Tibial nerve (tissue), 4 donors: ENCODE measurements at regions not wholly inside any gene's neighbourhood (a gene's known extent, or its start where the extent isn't known, plus 50 kb on each side); places are given as distances from the start of the nearest gene placed in this dataset.

ENCODE experiments used
- CTCF ChIP-seq, 5 experiments: fragments of 200-600 bp in 3 of 5; fragments of 450-650 bp in 2 of 5; sonication (generic) in 3 of 5; IDR thresholded peaks; one replicate each; pipeline ENCODE4 v1.5.1; 2016 to 2019; ENCODE audit warnings: antibody characterized with exemption in 5 of 5, mild to moderate bottlenecking in 3 of 5, moderate library complexity in 2 of 5
- EP300 ChIP-seq, 2 donors: sonication (generic); formaldehyde crosslinking; IDR thresholded peaks; one replicate each; pipeline ENCODE4 v1.6.1; 2017; ENCODE audit warnings: antibody characterized with exemption in 2 of 2, mild to moderate bottlenecking in 1 of 2
- POLR2A ChIP-seq, 2 donors: fragments of 450-650 bp; IDR thresholded peaks; one replicate each; pipeline ENCODE4 v1.6.1; 2017; ENCODE audit warnings: antibody characterized with exemption in 2 of 2, mild to moderate bottlenecking in 2 of 2, moderate library complexity in 2 of 2

GRCh38 chr4:162406637-162407365 is 243.0 kb upstream of the FSTL5 start:
- no peak for TF ChIP-seq POLR2A (IDR thresholded peaks at IDR 0.05)
- TF ChIP-seq EP300 (IDR thresholded peaks at IDR 0.05) = no peak
- TF ChIP-seq CTCF (IDR thresholded peaks at IDR 0.05) = no peak
